Activated naive CD4-positive, alpha-beta T cell treated with anti-CD3 and anti-CD28 coated beads for 36 hours (primary cell): ENCODE measurements at regions not wholly inside any gene's neighbourhood (a gene's known extent, or its start where the extent isn't known, plus 50 kb on each side); places are given as distances from the start of the nearest gene placed in this dataset.

Source experiments
- CTCF ChIA-PET: fragments of 350-600 bp; sonication (Branson Sonifier 250); formaldehyde crosslinking; loops from one replicate; lab custom pipeline; 2021; ENCODE audit warnings: antibody characterized with exemption; lab: Charles Lee
- DNase-seq: peaks from one replicate; pipeline ENCODE4 v3.0.0-alpha.2; 2020
- H3K27ac Mint-ChIP-seq: one replicate; pipeline ENCODE4 v1.8.0; 2021; ENCODE audit warnings: mild to moderate bottlenecking, mixed read lengths
- H3K27me3 Mint-ChIP-seq: one replicate; pipeline ENCODE4 v1.8.0; 2021; ENCODE audit warnings: low read depth, mixed read lengths
- H3K36me3 Mint-ChIP-seq: one replicate; pipeline ENCODE4 v1.8.0; 2021; ENCODE audit warnings: low read depth, mixed read lengths
- H3K4me1 Mint-ChIP-seq: one replicate; pipeline ENCODE4 v1.8.0; 2021; ENCODE audit warnings: low read depth, mixed read lengths
- H3K4me3 Mint-ChIP-seq: one replicate; pipeline ENCODE4 v1.8.0; 2021; ENCODE audit warnings: mild to moderate bottlenecking, moderate library complexity, mixed read lengths
- H3K9me3 Mint-ChIP-seq: one replicate; pipeline ENCODE4 v1.8.0; 2021; ENCODE audit warnings: mixed read lengths
- intact Hi-C: fragments of 100-400 bp; cut with micrococcal nuclease; formaldehyde crosslinking; loops from one replicate; pipeline ENCODE4 v1.15.1; 2023

DNA sequence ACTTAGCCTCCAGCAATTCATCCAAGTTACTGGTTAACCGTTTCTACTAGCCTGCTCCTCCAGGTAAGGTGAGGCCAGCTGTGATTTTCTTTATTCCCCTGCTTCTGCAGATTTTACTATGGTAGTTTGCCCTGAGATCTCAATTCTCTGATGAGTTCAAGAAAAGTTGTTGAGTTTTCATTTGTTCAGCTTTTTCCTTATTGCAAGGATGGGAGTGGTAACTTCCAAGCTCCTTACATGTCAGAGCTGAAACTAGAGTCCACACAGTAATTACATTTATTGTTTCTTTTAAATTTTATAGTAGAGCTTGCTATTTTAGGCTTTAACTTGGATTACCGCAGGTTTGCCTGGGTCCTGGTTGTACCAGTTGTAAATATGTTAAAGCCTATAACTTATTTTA is 76.9 kb upstream of the ZRANB2 start:
- CTCF ChIA-PET, result no interaction called here
- H3K9me3 Mint-ChIP-seq, result peaks cover 5% of the 10 kb centered on the region
- intact Hi-C loops, result no loop called here

GRCh38 chr1:71157151-71157550 is 76.3 kb upstream of the ZRANB2 start:
- no peak for DNase-seq
- Mint-ChIP-seq H3K36me3 (no peaks in the 10 kb centered on the region), H3K4me3 (no peak overlapping the region), H3K27me3 (no peaks in the 10 kb centered on the region), H3K27ac (no peak overlapping the region), H3K4me1 (no peaks in the 10 kb centered on the region), H3K9me3 (peaks cover 6% of the 10 kb centered on the region)
- intact Hi-C loops, result no loop called here
- CTCF ChIA-PET, result no interaction called here

More for the DNA sequence above, 76.9 kb upstream of the ZRANB2 start:
- H3K27me3 Mint-ChIP-seq, result no peaks in the 10 kb centered on the region
- H3K27ac Mint-ChIP-seq, result no peak overlapping the region
- H3K4me1 Mint-ChIP-seq, result no peaks in the 10 kb centered on the region
- no peak overlapping the region for H3K4me3 Mint-ChIP-seq
- no peaks in the 10 kb centered on the region for H3K36me3 Mint-ChIP-seq
- DNase-seq, result no peak

DNA sequence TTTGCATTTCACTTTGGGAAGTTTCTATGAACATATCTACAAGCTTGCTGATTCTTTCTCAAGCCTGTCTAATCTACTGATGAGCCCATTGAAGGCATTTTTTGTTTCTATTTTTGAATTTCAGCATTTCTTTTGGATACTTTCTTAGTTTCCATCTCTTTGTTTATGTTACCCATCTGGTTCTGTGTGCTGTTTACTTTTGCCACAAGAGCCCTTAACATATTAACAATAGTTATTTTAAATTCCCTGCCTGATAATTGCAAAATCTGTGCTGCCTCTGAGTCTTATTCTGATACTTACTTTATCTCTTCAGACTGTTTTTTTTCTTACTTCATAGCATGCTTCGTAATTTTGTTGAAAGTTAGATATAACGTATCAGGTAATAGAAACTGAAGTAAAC is 75.8 kb upstream of the ZRANB2 start:
- intact Hi-C loops, result no loop called here
- Mint-ChIP-seq H3K27ac (no peak overlapping the region), H3K9me3 (peaks cover 10% of the 10 kb centered on the region), H3K27me3 (no peaks in the 10 kb centered on the region), H3K4me3 (no peak overlapping the region), H3K36me3 (no peaks in the 10 kb centered on the region), H3K4me1 (no peaks in the 10 kb centered on the region)
- no peak for DNase-seq
- CTCF ChIA-PET, result interaction anchor here (0.6 kb wide), 2 partner anchors 536 to 1209 kb away, joined by 3 to 4 read pairs; no protein-coding TSS in a partner anchor

GRCh38 chr1:71154429-71154828 is 73.6 kb upstream of the ZRANB2 start:
- Mint-ChIP-seq H3K9me3 (peaks cover 17% of the 10 kb centered on the region), H3K4me1 (no peaks in the 10 kb centered on the region), H3K27ac (no peak overlapping the region), H3K4me3 (no peak overlapping the region), H3K36me3 (peaks cover 2% of the 10 kb centered on the region), H3K27me3 (no peaks in the 10 kb centered on the region)
- DNase-seq, result no peak
- CTCF ChIA-PET, result no interaction called here
- intact Hi-C loops, result no loop called here

- peaks cover 2% of the 10 kb centered on the region for H3K36me3 Mint-ChIP-seq
- intact Hi-C loops, result no loop called here
- no peak overlapping the region for H3K4me3 Mint-ChIP-seq
- no peak for DNase-seq
- no peaks in the 10 kb centered on the region for H3K27me3 Mint-ChIP-seq
- H3K9me3 Mint-ChIP-seq, result peaks cover 17% of the 10 kb centered on the region
- H3K4me1 Mint-ChIP-seq, result no peaks in the 10 kb centered on the region
- no peak overlapping the region for H3K27ac Mint-ChIP-seq
- CTCF ChIA-PET, result no interaction called here
These were observed 73.0 kb upstream of the ZRANB2 start for GRCh38 chr1:71153826-71154225.

DNA sequence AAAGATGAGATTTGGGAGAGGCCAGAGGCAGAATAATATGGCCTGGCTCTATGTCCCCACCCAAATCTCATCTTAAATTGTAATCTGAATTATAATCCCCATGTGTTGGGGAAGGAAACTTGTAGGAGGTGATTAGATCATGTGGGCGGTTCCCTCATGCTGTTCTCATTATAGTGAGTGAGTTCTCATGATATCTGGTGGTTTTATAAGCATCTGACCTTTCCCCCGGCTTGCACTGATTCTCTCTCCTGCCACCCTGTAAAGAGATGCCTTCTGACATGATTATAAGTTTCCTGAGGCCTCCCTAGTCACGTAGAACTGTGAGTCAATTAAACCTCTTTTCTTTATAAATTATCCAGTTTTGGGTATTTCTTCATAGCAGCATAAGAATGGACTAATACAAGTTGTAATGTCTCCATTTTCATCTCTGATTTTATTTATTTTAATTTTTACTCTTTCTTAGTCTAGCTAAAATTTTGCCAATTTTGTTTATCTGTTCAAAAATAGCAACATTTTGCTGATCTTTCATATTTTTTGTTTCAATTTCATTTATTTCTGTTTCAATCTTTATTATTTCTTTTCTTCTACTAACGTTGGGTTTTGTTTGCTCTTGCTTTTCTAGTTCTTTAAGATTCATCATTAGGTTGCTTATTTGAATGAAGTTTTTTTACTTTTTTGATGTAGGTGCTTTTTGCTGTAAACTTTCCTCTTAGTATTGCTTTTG is 67.0 kb upstream of the ZRANB2 start:
- Mint-ChIP-seq H3K9me3 (peaks cover 18% of the 10 kb centered on the region), H3K4me1 (no peaks in the 10 kb centered on the region), H3K27me3 (peaks cover 3% of the 10 kb centered on the region), H3K36me3 (peaks cover 2% of the 10 kb centered on the region), H3K27ac (no peak overlapping the region), H3K4me3 (no peak overlapping the region)
- DNase-seq, result no peak
- CTCF ChIA-PET, result no interaction called here
- intact Hi-C loops, result no loop called here

DNA sequence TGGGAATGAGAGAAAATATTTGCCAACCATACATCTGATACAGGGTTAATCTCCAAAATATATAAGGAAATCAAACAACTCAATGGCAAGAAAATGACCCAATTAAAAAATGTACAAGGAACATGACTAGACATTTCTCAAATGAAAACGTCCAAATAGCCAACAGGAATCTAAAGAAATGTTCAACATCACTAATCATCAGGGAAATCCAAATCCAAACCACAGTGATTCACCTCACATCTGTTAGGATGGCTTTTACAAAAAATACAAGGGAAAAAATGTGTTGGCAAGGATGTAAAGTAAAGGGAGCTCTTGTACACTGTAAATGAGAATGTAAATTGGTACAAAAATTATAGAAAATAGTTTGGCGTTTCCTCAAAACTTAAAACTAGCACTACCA is 54.7 kb upstream of the ZRANB2 start:
- intact Hi-C loops, result no loop called here
- H3K27me3 Mint-ChIP-seq, result no peaks in the 10 kb centered on the region
- H3K4me1 Mint-ChIP-seq, result no peaks in the 10 kb centered on the region
- H3K27ac Mint-ChIP-seq, result no peak overlapping the region
- DNase-seq, result no peak
- H3K9me3 Mint-ChIP-seq, result peaks cover 39% of the 10 kb centered on the region
- CTCF ChIA-PET, result no interaction called here
- no peak overlapping the region for H3K4me3 Mint-ChIP-seq
- peaks cover 8% of the 10 kb centered on the region for H3K36me3 Mint-ChIP-seq
